ENCODE measurements at regions not wholly inside any gene's neighbourhood (a gene's known extent, or its start where the extent isn't known, plus 50 kb on each side); places are given as distances from the start of the nearest gene placed in this dataset.

- H3K36me3 ChIP-seq (ENCODE audit: control insufficient read depth in 2 of 2, extremely low read depth in 1 of 2, insufficient read depth in 2 of 2, low read length in 2 of 2) = no peaks in the 10 kb centered on the region
Measured at GRCh38 chr4:89575840-89576239, 261.1 kb downstream of the SNCA start.

GRCh38 chr4:89574176-89574575, 262.8 kb downstream of the SNCA start:
- POLR2A ChIA-PET = no interaction called here
- Histone ChIP-seq H3K4me1 (ENCODE audit: control insufficient read depth, extremely low read depth, insufficient read depth, low read length) (no peaks in the 10 kb centered on the region), H4K20me1 (replicated peaks; ENCODE audit: control insufficient read depth, extremely low read depth, insufficient read depth, low read length) (no peaks in the 10 kb centered on the region), H3K9me3 (replicated peaks; ENCODE audit: control insufficient read depth, insufficient read depth, low read length) (no peaks in the 10 kb centered on the region), H3K79me2 (ENCODE audit: control insufficient read depth, insufficient read depth, low read length) (no peaks in the 10 kb centered on the region), H3K9ac (replicated peaks; ENCODE audit: extremely low read depth, insufficient read depth, low read length) (no peak overlapping the region), H3K36me3 (ENCODE audit: control insufficient read depth in 2 of 2, extremely low read depth in 1 of 2, insufficient read depth in 2 of 2, low read length in 2 of 2) (no peaks in the 10 kb centered on the region), H3K4me3 (replicated peaks in 1 of 3; ENCODE audit: insufficient read depth in 1 of 3, low read depth in 1 of 3, low read length in 3 of 3) (no peak overlapping the region), H3K27me3 (ENCODE audit: control insufficient read depth in 2 of 2, insufficient read depth in 2 of 2, low read length in 2 of 2) (no peaks in the 10 kb centered on the region), H3K4me2 (ENCODE audit: insufficient read depth, low read length) (no peak overlapping the region), H2AFZ (ENCODE audit: low read depth, low read length) (no peak overlapping the region), H3K27ac (ENCODE audit: insufficient read depth, low read depth, low read length) (no peak overlapping the region), H3K9me1 (replicated peaks; ENCODE audit: control insufficient read depth, extremely low read depth, insufficient read depth, low read length) (no peaks in the 10 kb centered on the region)
- no peak for FAIRE-seq
- dilution Hi-C loops (cut with MboI; ENCODE audit: extremely low pct_ligation_motif_present, low sequenced_read_pairs) (no loop called here), intact Hi-C loops (cut with micrococcal nuclease) (no loop called here)
- BruUV-seq (replicated peaks) = no TSS peak
- TF ChIP-seq EZH2 (IDR thresholded peaks at IDR 0.05; ENCODE audit: borderline replicate concordance, low read depth, low read length, severe bottlenecking) = no peak
- no peak for TF ChIP-seq JUN (IDR thresholded peaks at IDR 0.05; ENCODE audit: borderline replicate concordance, insufficient read depth, insufficient read length, low read depth)
- no peak for TF ChIP-seq GATA2 (IDR thresholded peaks at IDR 0.05; ENCODE audit: insufficient read depth, insufficient read length, low read depth, low read length)
- TF ChIP-seq POLR2AphosphoS5 (IDR thresholded peaks at IDR 0.05; ENCODE audit: insufficient read depth, low read depth, low read length) = no peak
- TF ChIP-seq FOS (IDR thresholded peaks at IDR 0.05; ENCODE audit: borderline replicate concordance, insufficient read depth, low read length) = no peak
- TF ChIP-seq MYC (IDR thresholded peaks at IDR 0.05; ENCODE audit: low read depth, low read length) = no peak
- DNase-seq (ENCODE audit: low read depth, low spot score) = no peak
- CTCF ChIA-PET = no interaction called here

More at GRCh38 chr4:89575840-89576239, 261.1 kb downstream of the SNCA start:
- Histone ChIP-seq H3K4me3 (replicated peaks in 1 of 3; ENCODE audit: insufficient read depth in 1 of 3, low read depth in 1 of 3, low read length in 3 of 3) (no peak overlapping the region), H3K9me1 (replicated peaks; ENCODE audit: control insufficient read depth, extremely low read depth, insufficient read depth, low read length) (no peaks in the 10 kb centered on the region), H3K4me2 (ENCODE audit: insufficient read depth, low read length) (no peak overlapping the region), H2AFZ (ENCODE audit: low read depth, low read length) (no peak overlapping the region), H3K27ac (ENCODE audit: insufficient read depth, low read depth, low read length) (no peak overlapping the region), H3K79me2 (ENCODE audit: control insufficient read depth, insufficient read depth, low read length) (no peaks in the 10 kb centered on the region), H3K4me1 (ENCODE audit: control insufficient read depth, extremely low read depth, insufficient read depth, low read length) (no peaks in the 10 kb centered on the region), H3K9ac (replicated peaks; ENCODE audit: extremely low read depth, insufficient read depth, low read length) (no peak overlapping the region), H4K20me1 (replicated peaks; ENCODE audit: control insufficient read depth, extremely low read depth, insufficient read depth, low read length) (no peaks in the 10 kb centered on the region), H3K27me3 (ENCODE audit: control insufficient read depth in 2 of 2, insufficient read depth in 2 of 2, low read length in 2 of 2) (no peaks in the 10 kb centered on the region), H3K9me3 (replicated peaks; ENCODE audit: control insufficient read depth, insufficient read depth, low read length) (no peaks in the 10 kb centered on the region)
- DNase-seq (ENCODE audit: low read depth, low spot score) (no peak), FAIRE-seq (no peak)
- ChIA-PET POLR2A (no interaction called here), CTCF (no interaction called here)
- dilution Hi-C loops (cut with MboI; ENCODE audit: extremely low pct_ligation_motif_present, low sequenced_read_pairs) (no loop called here), intact Hi-C loops (cut with micrococcal nuclease) (no loop called here)
- no TSS peak for BruUV-seq (replicated peaks)
- TF ChIP-seq POLR2AphosphoS5 (IDR thresholded peaks at IDR 0.05; ENCODE audit: insufficient read depth, low read depth, low read length) = no peak
- no peak for TF ChIP-seq EZH2 (IDR thresholded peaks at IDR 0.05; ENCODE audit: borderline replicate concordance, low read depth, low read length, severe bottlenecking)
- TF ChIP-seq POLR2A (IDR thresholded peaks at IDR 0.05; ENCODE audit: low read depth, low read length) = no peak
- no peak for TF ChIP-seq MAX (IDR thresholded peaks at IDR 0.05; ENCODE audit: insufficient read depth, insufficient read length)
